HEK293 (cell line): ENCODE measurements at regions not wholly inside any gene's neighbourhood (a gene's known extent, or its start where the extent isn't known, plus 50 kb on each side); places are given as distances from the start of the nearest gene placed in this dataset.

ENCODE experiments used
- GLIS2 ChIP-seq: fragments of 450-650 bp; formaldehyde crosslinking; IDR thresholded peaks from 2 replicates; pipeline ENCODE4 v1.5.1; 2016; ENCODE audit warnings: missing biosample characterization, missing genetic modification characterization
- HOXA7 ChIP-seq: sonication (generic); formaldehyde crosslinking; IDR thresholded peaks from 2 replicates; pipeline ENCODE4 v1.8.1; 2022; ENCODE audit warnings: missing genetic modification reagents, borderline replicate concordance
- IKZF3 ChIP-seq: fragments of 450-650 bp; IDR thresholded peaks from 2 replicates; pipeline ENCODE4 v1.5.0; 2018; ENCODE audit warnings: missing biosample characterization, mild to moderate bottlenecking, missing genetic modification characterization, moderate library complexity
- OVOL3 ChIP-seq: fragments of 450-650 bp; formaldehyde crosslinking; IDR thresholded peaks from 2 replicates; pipeline ENCODE4 v1.5.1; 2016; ENCODE audit warnings: missing biosample characterization, missing genetic modification characterization
- PRDM4 ChIP-seq: fragments of 450-650 bp; formaldehyde crosslinking; IDR thresholded peaks from 2 replicates; pipeline ENCODE4 v1.5.1; 2017; ENCODE audit warnings: missing biosample characterization, missing genetic modification characterization
- SP3 ChIP-seq: fragments of 450-650 bp; formaldehyde crosslinking; IDR thresholded peaks from 2 replicates; pipeline ENCODE4 v1.5.1; 2016; ENCODE audit warnings: missing biosample characterization, missing genetic modification characterization
- TRIM28 ChIP-seq: IDR thresholded peaks from 2 replicates; pipeline ENCODE4 v1.6.1; 2011; ENCODE audit warnings: low read length, control low read depth, borderline replicate concordance
- YY1 ChIP-seq: fragments of 450-650 bp; formaldehyde crosslinking; IDR thresholded peaks from 2 replicates; pipeline ENCODE4 v1.5.1; 2018; ENCODE audit warnings: missing biosample characterization, missing genetic modification characterization
- ZBTB10 ChIP-seq: fragments of 450-650 bp; formaldehyde crosslinking; IDR thresholded peaks from 2 replicates; pipeline ENCODE4 v1.5.1; 2016; ENCODE audit warnings: missing biosample characterization, missing genetic modification characterization
- ZBTB7A ChIP-seq: fragments of 450-650 bp; formaldehyde crosslinking; IDR thresholded peaks from 2 replicates; pipeline ENCODE4 v1.5.1; 2016; ENCODE audit warnings: low read depth, missing biosample characterization, missing genetic modification characterization
- ZIC2 ChIP-seq: fragments of 450-650 bp; formaldehyde crosslinking; IDR thresholded peaks from 2 replicates; pipeline ENCODE4 v1.5.1; 2016; ENCODE audit warnings: missing biosample characterization, missing genetic modification characterization
- ZNF18 ChIP-seq: fragments of 450-650 bp; formaldehyde crosslinking; IDR thresholded peaks from 2 replicates; pipeline ENCODE4 v1.5.1; 2016; ENCODE audit warnings: missing biosample characterization, missing genetic modification characterization
- ZNF214 ChIP-seq: fragments of 450-650 bp; formaldehyde crosslinking; IDR thresholded peaks from 2 replicates; pipeline ENCODE4 v1.5.1; 2017; ENCODE audit warnings: missing biosample characterization, mild to moderate bottlenecking, missing genetic modification characterization, borderline replicate concordance
- ZNF335 ChIP-seq: fragments of 450-650 bp; formaldehyde crosslinking; conservative IDR thresholded peaks from 2 replicates; pipeline ENCODE4 v1.5.1; 2016; ENCODE audit warnings: missing biosample characterization, missing genetic modification characterization
- ZNF416 ChIP-seq: fragments of 450-650 bp; formaldehyde crosslinking; IDR thresholded peaks from 2 replicates; pipeline ENCODE4 v1.5.1; 2016; ENCODE audit warnings: missing biosample characterization, missing genetic modification characterization
- ZNF423 ChIP-seq: fragments of 450-650 bp; formaldehyde crosslinking; IDR thresholded peaks from 2 replicates; pipeline ENCODE4 v1.5.1; 2016; ENCODE audit warnings: missing biosample characterization, missing genetic modification characterization
- ZNF514 ChIP-seq: fragments of 450-650 bp; formaldehyde crosslinking; IDR thresholded peaks from 2 replicates; pipeline ENCODE4 v1.5.1; 2016; ENCODE audit warnings: missing biosample characterization, missing genetic modification characterization
- ZNF529 ChIP-seq: fragments of 450-650 bp; formaldehyde crosslinking; IDR thresholded peaks from 2 replicates; pipeline ENCODE4 v1.5.1; 2017; ENCODE audit warnings: missing genetic modification characterization, missing biosample characterization; ENCODE audit not compliant: insufficient replicate concordance
- ZNF768 ChIP-seq: fragments of 450-650 bp; formaldehyde crosslinking; IDR thresholded peaks from 2 replicates; pipeline ENCODE4 v1.5.1; 2018; ENCODE audit warnings: missing biosample characterization, mild to moderate bottlenecking, missing genetic modification characterization
- ZNF792 ChIP-seq: fragments of 450-650 bp; formaldehyde crosslinking; IDR thresholded peaks from 2 replicates; pipeline ENCODE4 v1.5.1; 2016; ENCODE audit warnings: missing biosample characterization, missing genetic modification characterization
- ZNF837 ChIP-seq: fragments of 450-650 bp; formaldehyde crosslinking; IDR thresholded peaks from 2 replicates; pipeline ENCODE4 v1.5.1; 2016; ENCODE audit warnings: missing biosample characterization, missing genetic modification characterization

GRCh38 chr11:64448599-64449380, 89.8 kb downstream of the RPS6KA4 start (continued):
- peak; percentile 87 for TF ChIP-seq ZBTB10 (tag by site-specific recombination)
- no peak for TF ChIP-seq OVOL3 (tag by site-specific recombination)
- TF ChIP-seq ZNF768 (tag by site-specific recombination), result no peak
- no peak for TF ChIP-seq HOXA7 (CRISPR knock-in tag)
- no peak for TF ChIP-seq ZNF18 (tag by site-specific recombination)
- TF ChIP-seq ZNF529 (tag by site-specific recombination), result no peak
- TF ChIP-seq PRDM4, result no peak
- TF ChIP-seq ZNF514 (tag by site-specific recombination), result no peak
- TF ChIP-seq ZNF416 (tag by site-specific recombination), result no peak
- TF ChIP-seq ZIC2 (tag by site-specific recombination), result no peak
- no peak for TF ChIP-seq TRIM28
- TF ChIP-seq ZNF214 (tag by site-specific recombination), result no peak
- no peak for TF ChIP-seq IKZF3
- TF ChIP-seq ZNF837, result no peak
- TF ChIP-seq SP3, result no peak
- TF ChIP-seq YY1 (tag by site-specific recombination), result no peak
- TF ChIP-seq ZNF792, result no peak
- TF ChIP-seq ZNF335 (tag by site-specific recombination), result peak; percentile 51; the same call in 1 of the 2 replicates
- TF ChIP-seq GLIS2, result peak; percentile 91
- no peak for TF ChIP-seq ZNF423 (tag by site-specific recombination)
- TF ChIP-seq ZBTB7A (tag by site-specific recombination), result no peak
